ENCODE measurements at regions not wholly inside any gene's neighbourhood (a gene's known extent, or its start where the extent isn't known, plus 50 kb on each side); places are given as distances from the start of the nearest gene placed in this dataset.

DNA sequence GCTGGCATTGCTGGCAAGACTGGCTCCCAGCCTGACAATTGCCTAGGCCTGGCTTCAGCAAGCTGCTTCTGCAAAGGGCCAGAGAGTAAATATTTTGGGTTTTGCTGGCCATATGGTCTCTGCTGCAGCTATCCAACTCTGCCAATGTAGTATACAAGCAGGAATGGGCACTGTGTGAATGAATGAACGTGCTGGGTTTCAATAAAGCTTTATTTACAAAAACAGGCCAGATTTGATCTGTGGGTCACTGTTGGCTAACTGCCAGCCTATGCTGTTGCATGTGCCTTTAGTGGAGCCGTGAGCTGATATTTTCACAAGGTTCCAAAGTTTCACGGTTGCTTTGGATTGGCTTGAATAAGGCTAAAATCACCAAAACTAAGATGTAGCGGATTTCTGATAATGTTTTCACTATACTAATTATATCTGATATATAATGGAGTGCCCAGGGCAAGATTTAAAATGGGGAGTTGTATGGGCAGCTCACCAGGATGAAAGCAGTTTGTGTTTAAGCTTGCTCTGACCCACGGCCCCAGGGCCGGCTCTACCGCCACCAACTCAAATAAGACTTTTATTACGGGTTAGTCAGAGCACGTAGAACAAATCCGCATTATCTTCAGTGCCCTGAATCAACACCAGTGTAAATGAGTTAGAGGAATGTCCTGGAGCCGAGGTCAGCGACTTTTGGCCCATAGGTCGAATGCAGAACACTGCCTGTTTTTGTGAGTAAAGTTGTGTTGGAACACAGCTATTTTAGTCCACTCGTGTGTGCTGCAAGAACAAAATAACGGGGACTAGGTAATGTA lies 98.6 kb upstream of the DAP start:
- no peaks in the 10 kb centered on the region for H3K36me3 ChIP-seq (ENCODE audit: control insufficient read depth, insufficient read depth, low read length, severe bottlenecking)
- H3K4me1 ChIP-seq (ENCODE audit: control insufficient read depth, insufficient read depth, low read length) = peaks cover 7% of the 10 kb centered on the region
- H3K4me3 ChIP-seq (ENCODE audit: low read length) = no peak overlapping the region
- peaks cover 5% of the 10 kb centered on the region for H3K9me3 ChIP-seq (ENCODE audit: control insufficient read depth, low read length)
- H3K27me3 ChIP-seq (replicated peaks; ENCODE audit: control insufficient read depth, insufficient read depth, low read length) = peaks cover 39% of the 10 kb centered on the region
- no peak for DNase-seq (ENCODE audit: low read depth)
- H3K9ac ChIP-seq (ENCODE audit: low read length) = no peak overlapping the region

DNA sequence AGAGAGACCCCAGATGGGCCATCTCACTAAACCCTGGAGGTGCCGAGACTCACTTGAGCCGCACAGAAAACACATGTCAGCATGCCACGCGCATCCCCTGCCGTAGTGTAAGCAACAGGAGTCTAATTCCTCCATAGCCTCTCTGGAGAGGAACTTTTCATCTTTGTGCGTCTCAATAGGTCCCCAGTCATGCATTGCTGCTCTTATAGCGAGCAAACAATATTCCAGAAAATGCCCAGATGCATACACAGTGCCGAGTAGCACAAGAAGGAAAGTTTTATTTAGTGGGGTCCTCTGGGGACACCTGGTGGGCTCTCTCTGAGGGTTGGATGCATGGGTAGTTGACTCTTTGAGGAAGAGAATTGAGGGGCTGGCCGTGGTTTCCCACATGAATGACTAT lies 97.9 kb upstream of the DAP start:
- peaks cover 12% of the 10 kb centered on the region for H3K4me1 ChIP-seq (ENCODE audit: control insufficient read depth, insufficient read depth, low read length)
- no peak overlapping the region for H3K9ac ChIP-seq (ENCODE audit: low read length)
- H3K36me3 ChIP-seq (ENCODE audit: control insufficient read depth, insufficient read depth, low read length, severe bottlenecking) = no peaks in the 10 kb centered on the region
- peaks cover 5% of the 10 kb centered on the region for H3K9me3 ChIP-seq (ENCODE audit: control insufficient read depth, low read length)
- H3K27me3 ChIP-seq (replicated peaks; ENCODE audit: control insufficient read depth, insufficient read depth, low read length) = peaks cover 39% of the 10 kb centered on the region
- no peak overlapping the region for H3K4me3 ChIP-seq (ENCODE audit: low read length)
- DNase-seq (ENCODE audit: low read depth) = no peak

- no peak for DNase-seq (ENCODE audit: low read depth)
- Histone ChIP-seq H3K9ac (ENCODE audit: low read length) (no peak overlapping the region), H3K4me3 (ENCODE audit: low read length) (no peak overlapping the region), H3K9me3 (ENCODE audit: control insufficient read depth, low read length) (peaks cover 5% of the 10 kb centered on the region), H3K27me3 (replicated peaks; ENCODE audit: control insufficient read depth, insufficient read depth, low read length) (peaks cover 39% of the 10 kb centered on the region), H3K36me3 (ENCODE audit: control insufficient read depth, insufficient read depth, low read length, severe bottlenecking) (no peaks in the 10 kb centered on the region), H3K4me1 (ENCODE audit: control insufficient read depth, insufficient read depth, low read length) (peaks cover 12% of the 10 kb centered on the region)
Observed at GRCh38 chr5:10858307-10858706, 97.3 kb upstream of the DAP start.

GRCh38 chr5:10857338-10857733 lies 96.3 kb upstream of the DAP start:
- H3K36me3 ChIP-seq (ENCODE audit: control insufficient read depth, insufficient read depth, low read length, severe bottlenecking) = no peaks in the 10 kb centered on the region
- DNase-seq (ENCODE audit: low read depth) = no peak
- H3K4me1 ChIP-seq (ENCODE audit: control insufficient read depth, insufficient read depth, low read length) = peaks cover 12% of the 10 kb centered on the region
- no peak overlapping the region for H3K9ac ChIP-seq (ENCODE audit: low read length)
- H3K4me3 ChIP-seq (ENCODE audit: low read length) = no peak overlapping the region
- peaks cover 5% of the 10 kb centered on the region for H3K9me3 ChIP-seq (ENCODE audit: control insufficient read depth, low read length)
- peaks cover 37% of the 10 kb centered on the region for H3K27me3 ChIP-seq (replicated peaks; ENCODE audit: control insufficient read depth, insufficient read depth, low read length)

DNA sequence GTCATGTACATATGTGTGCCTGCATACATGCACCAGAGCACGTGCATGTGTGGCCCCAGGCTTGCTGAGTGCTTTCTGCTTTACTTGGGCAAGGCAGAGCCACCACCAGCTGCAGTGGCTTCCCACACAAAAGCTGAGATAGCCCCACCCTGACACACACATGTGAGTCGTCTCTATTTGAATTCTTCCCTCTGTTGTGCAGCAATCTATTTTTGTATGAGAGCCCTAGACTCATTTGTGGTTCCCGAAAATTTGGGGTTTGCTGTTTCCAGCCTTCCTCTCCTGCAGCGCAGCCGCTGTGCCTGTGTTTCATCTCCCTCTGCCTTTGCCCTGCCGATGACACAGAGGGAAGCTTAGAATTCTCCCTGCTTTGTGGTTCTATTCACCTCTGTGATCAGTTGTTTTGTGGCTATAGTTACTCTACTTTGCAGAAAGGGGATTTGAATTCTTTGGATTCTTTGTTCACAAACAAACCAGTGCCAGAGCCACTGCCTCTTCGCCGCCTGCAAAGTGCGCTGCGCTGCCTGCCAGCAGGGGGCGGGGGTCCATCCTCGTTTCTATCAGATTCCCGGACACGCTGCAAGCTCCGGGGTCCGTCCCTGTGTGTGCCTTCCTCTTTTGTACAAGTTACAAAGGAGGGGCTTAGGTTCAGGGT lies 95.8 kb upstream of the DAP start:
- DNase-seq (ENCODE audit: low read depth) = peak; percentile 80
- H3K4me3 ChIP-seq (ENCODE audit: low read length) = no peak overlapping the region
- peaks cover 5% of the 10 kb centered on the region for H3K9me3 ChIP-seq (ENCODE audit: control insufficient read depth, low read length)
- peaks cover 12% of the 10 kb centered on the region for H3K4me1 ChIP-seq (ENCODE audit: control insufficient read depth, insufficient read depth, low read length)
- no peak overlapping the region for H3K9ac ChIP-seq (ENCODE audit: low read length)
- no peaks in the 10 kb centered on the region for H3K36me3 ChIP-seq (ENCODE audit: control insufficient read depth, insufficient read depth, low read length, severe bottlenecking)
- H3K27me3 ChIP-seq (replicated peaks; ENCODE audit: control insufficient read depth, insufficient read depth, low read length) = peaks cover 38% of the 10 kb centered on the region

- Histone ChIP-seq H3K4me3 (ENCODE audit: low read length) (no peak overlapping the region), H3K36me3 (ENCODE audit: control insufficient read depth, insufficient read depth, low read length, severe bottlenecking) (no peaks in the 10 kb centered on the region), H3K4me1 (ENCODE audit: control insufficient read depth, insufficient read depth, low read length) (peaks cover 12% of the 10 kb centered on the region), H3K27me3 (replicated peaks; ENCODE audit: control insufficient read depth, insufficient read depth, low read length) (peaks cover 38% of the 10 kb centered on the region), H3K9me3 (ENCODE audit: control insufficient read depth, low read length) (peaks cover 4% of the 10 kb centered on the region), H3K9ac (ENCODE audit: low read length) (no peak overlapping the region)
- no peak for DNase-seq (ENCODE audit: low read depth)
Observed at GRCh38 chr5:10856071-10856470, 95.0 kb upstream of the DAP start.

DNA sequence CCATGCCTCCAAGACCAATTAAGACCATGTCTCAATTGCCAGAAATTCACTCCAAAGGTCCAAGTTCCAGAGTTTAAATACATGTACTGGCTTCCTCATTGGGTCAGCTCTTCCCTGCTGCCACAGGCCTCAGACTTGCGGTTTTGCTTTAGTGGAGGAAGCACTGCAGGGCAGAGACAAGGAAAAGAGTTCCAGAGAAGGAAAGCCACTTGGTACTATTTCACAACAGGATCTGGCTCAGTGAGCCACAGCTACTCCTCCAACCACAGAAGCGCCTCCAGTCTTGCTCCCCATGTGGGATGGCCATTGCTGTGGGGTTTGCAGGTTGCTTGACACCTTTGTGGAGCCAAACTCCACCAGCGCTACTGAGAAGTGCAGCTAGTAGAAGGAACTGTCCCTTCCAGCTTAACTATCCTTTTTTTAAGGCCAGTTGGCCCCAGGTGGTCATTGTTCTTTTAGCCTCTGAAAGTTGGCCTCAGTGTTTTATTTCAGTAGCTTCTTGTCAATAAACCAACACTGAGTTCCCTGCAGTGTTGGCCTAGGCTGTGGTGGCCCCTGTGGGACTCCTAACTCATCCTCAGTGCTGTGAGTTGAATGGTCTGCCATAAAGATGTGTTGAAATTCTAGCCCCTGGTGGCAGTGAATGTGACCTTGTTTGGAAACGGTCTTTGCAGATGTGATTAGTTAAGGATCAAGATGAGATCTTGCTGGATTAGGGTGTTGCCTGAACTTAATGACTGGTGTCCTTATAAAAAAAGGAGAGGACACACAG lies 93.7 kb upstream of the DAP start:
- DNase-seq (ENCODE audit: low read depth) = no peak
- peaks cover 38% of the 10 kb centered on the region for H3K27me3 ChIP-seq (replicated peaks; ENCODE audit: control insufficient read depth, insufficient read depth, low read length)

GRCh38 chr5:10853154-10853553 lies 92.1 kb upstream of the DAP start:
- H3K27me3 ChIP-seq (replicated peaks; ENCODE audit: control insufficient read depth, insufficient read depth, low read length) = peaks cover 32% of the 10 kb centered on the region
- H3K9me3 ChIP-seq (ENCODE audit: control insufficient read depth, low read length) = no peaks in the 10 kb centered on the region
- DNase-seq (ENCODE audit: low read depth) = no peak
- H3K4me1 ChIP-seq (ENCODE audit: control insufficient read depth, insufficient read depth, low read length) = peaks cover 12% of the 10 kb centered on the region
- H3K36me3 ChIP-seq (ENCODE audit: control insufficient read depth, insufficient read depth, low read length, severe bottlenecking) = no peaks in the 10 kb centered on the region
- no peak overlapping the region for H3K9ac ChIP-seq (ENCODE audit: low read length)
- no peak overlapping the region for H3K4me3 ChIP-seq (ENCODE audit: low read length)

More for the DNA sequence above, 93.7 kb upstream of the DAP start:
- no peaks in the 10 kb centered on the region for H3K36me3 ChIP-seq (ENCODE audit: control insufficient read depth, insufficient read depth, low read length, severe bottlenecking)
- H3K9me3 ChIP-seq (ENCODE audit: control insufficient read depth, low read length) = no peaks in the 10 kb centered on the region
- no peak overlapping the region for H3K9ac ChIP-seq (ENCODE audit: low read length)
- no peak overlapping the region for H3K4me3 ChIP-seq (ENCODE audit: low read length)
- H3K4me1 ChIP-seq (ENCODE audit: control insufficient read depth, insufficient read depth, low read length) = peaks cover 12% of the 10 kb centered on the region

DNA sequence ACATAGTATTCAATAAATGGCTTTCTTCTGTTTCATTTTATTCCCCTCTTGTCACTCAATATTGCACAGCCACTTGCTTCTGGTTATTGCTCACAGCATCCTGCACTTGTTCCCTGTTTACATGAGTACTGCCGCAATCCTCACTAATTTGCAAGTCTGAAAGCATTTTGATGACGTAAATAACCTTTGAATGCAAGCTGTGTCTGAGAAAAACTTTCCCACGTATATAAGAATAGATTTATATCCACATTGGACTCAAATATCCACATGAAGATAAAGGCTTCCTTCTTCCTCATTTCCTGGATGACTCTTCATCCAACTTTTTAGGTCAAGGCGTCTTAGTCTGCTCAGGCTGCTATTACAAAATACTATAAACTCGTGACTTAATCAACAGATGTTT lies 88.2 kb upstream of the DAP start:
- no peak for DNase-seq (ENCODE audit: low read depth)
- Histone ChIP-seq H3K36me3 (ENCODE audit: control insufficient read depth, insufficient read depth, low read length, severe bottlenecking) (no peaks in the 10 kb centered on the region), H3K27me3 (replicated peaks; ENCODE audit: control insufficient read depth, insufficient read depth, low read length) (peaks cover 8% of the 10 kb centered on the region), H3K9me3 (ENCODE audit: control insufficient read depth, low read length) (no peaks in the 10 kb centered on the region), H3K4me1 (ENCODE audit: control insufficient read depth, insufficient read depth, low read length) (peaks cover 2% of the 10 kb centered on the region), H3K4me3 (ENCODE audit: low read length) (no peak overlapping the region), H3K9ac (ENCODE audit: low read length) (no peak overlapping the region)

GRCh38 chr5:10844016-10844415 lies 83.0 kb upstream of the DAP start:
- H3K4me1 ChIP-seq (ENCODE audit: control insufficient read depth, insufficient read depth, low read length) = no peaks in the 10 kb centered on the region
- DNase-seq (ENCODE audit: low read depth) = no peak
- H3K36me3 ChIP-seq (ENCODE audit: control insufficient read depth, insufficient read depth, low read length, severe bottlenecking) = no peaks in the 10 kb centered on the region
- H3K27me3 ChIP-seq (replicated peaks; ENCODE audit: control insufficient read depth, insufficient read depth, low read length) = peaks cover 7% of the 10 kb centered on the region
- no peak overlapping the region for H3K4me3 ChIP-seq (ENCODE audit: low read length)
- no peaks in the 10 kb centered on the region for H3K9me3 ChIP-seq (ENCODE audit: control insufficient read depth, low read length)
- no peak overlapping the region for H3K9ac ChIP-seq (ENCODE audit: low read length)

DNA sequence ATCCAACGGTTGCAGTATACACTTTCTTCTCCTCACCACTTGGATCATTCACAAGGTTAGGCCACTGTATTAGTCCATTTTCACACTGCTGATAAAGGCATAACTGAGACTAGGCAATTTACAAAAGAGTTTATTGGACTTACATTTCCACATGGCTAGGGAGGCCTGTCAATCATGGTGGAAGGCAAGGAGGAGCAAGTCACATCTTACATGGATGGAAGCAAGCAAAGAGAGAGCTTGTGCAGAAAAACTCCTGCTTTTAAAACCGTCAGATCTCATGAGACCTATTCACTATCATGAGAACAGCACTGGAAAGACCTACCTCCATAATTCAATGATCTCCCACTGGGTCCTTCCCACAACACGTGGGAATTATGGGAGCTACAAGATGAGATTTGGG lies 81.8 kb upstream of the DAP start:
- H3K9me3 ChIP-seq (ENCODE audit: control insufficient read depth, low read length) = no peaks in the 10 kb centered on the region
- H3K9ac ChIP-seq (ENCODE audit: low read length) = no peak overlapping the region
- no peak overlapping the region for H3K4me3 ChIP-seq (ENCODE audit: low read length)
- DNase-seq (ENCODE audit: low read depth) = no peak
- peaks cover 7% of the 10 kb centered on the region for H3K27me3 ChIP-seq (replicated peaks; ENCODE audit: control insufficient read depth, insufficient read depth, low read length)
- no peaks in the 10 kb centered on the region for H3K4me1 ChIP-seq (ENCODE audit: control insufficient read depth, insufficient read depth, low read length)
- H3K36me3 ChIP-seq (ENCODE audit: control insufficient read depth, insufficient read depth, low read length, severe bottlenecking) = no peaks in the 10 kb centered on the region
